ENCODE measurements at regions not wholly inside any gene's neighbourhood (a gene's known extent, or its start where the extent isn't known, plus 50 kb on each side); places are given as distances from the start of the nearest gene placed in this dataset.
"Not testable (repeated sequence)": the region's sequence is repeated elsewhere in the genome, so short reads cannot be mapped to it uniquely, and the experiment has no call there.

GRCh38 chr4:107470173-107470572 is 249.9 kb downstream of the PAPSS1 start:
- no peak for DNase-seq (ENCODE audit: low spot score)
- ATAC-seq = no peak

GRCh38 chr4:107468812-107469211 is 251.2 kb downstream of the PAPSS1 start:
- ATAC-seq (no peak), DNase-seq (ENCODE audit: low spot score) (no peak)

GRCh38 chr4:107468156-107468555 is 251.9 kb downstream of the PAPSS1 start:
- no peak for ATAC-seq
- DNase-seq (ENCODE audit: low spot score) = no peak

- no peak for ATAC-seq
- no peak for DNase-seq (ENCODE audit: low spot score)
Measured at GRCh38 chr4:107467461-107467860, 252.6 kb downstream of the PAPSS1 start.

- DNase-seq (ENCODE audit: low spot score) = no peak
- ATAC-seq = no peak
Measured at GRCh38 chr4:107458194-107458593, 261.8 kb downstream of the PAPSS1 start.

GRCh38 chr4:107453987-107454386 is 266.0 kb downstream of the PAPSS1 start:
- no peak for ATAC-seq
- no peak for DNase-seq (ENCODE audit: low spot score)

GRCh38 chr4:107452717-107453630 is 267.1 kb downstream of the PAPSS1 start:
- ATAC-seq (no peak), DNase-seq (ENCODE audit: low spot score) (no peak)

GRCh38 chr4:107449611-107450369 is 270.2 kb downstream of the PAPSS1 start:
- DNase-seq (ENCODE audit: low spot score) (no peak), ATAC-seq (no peak)

GRCh38 chr4:107442538-107443111 is 277.4 kb downstream of the PAPSS1 start:
- DNase-seq (ENCODE audit: low spot score) (no peak), ATAC-seq (no peak)

GRCh38 chr4:107439401-107439800 is 280.6 kb downstream of the PAPSS1 start:
- DNase-seq (ENCODE audit: low spot score) (no peak), ATAC-seq (no peak)

GRCh38 chr4:107436471-107436870 is 283.6 kb downstream of the PAPSS1 start:
- ATAC-seq; DNase-seq (ENCODE audit: low spot score): not testable (repeated sequence)

- no peak for DNase-seq (ENCODE audit: low spot score)
- ATAC-seq = no peak
Measured at GRCh38 chr4:107432451-107432850, 287.6 kb downstream of the PAPSS1 start.

GRCh38 chr4:107423677-107424405 is 296.2 kb downstream of the PAPSS1 start:
- ATAC-seq (no peak), DNase-seq (ENCODE audit: low spot score) (no peak)

GRCh38 chr4:107419536-107419935 is 300.5 kb downstream of the PAPSS1 start:
- not testable (repeated sequence) for DNase-seq (ENCODE audit: low spot score); ATAC-seq

GRCh38 chr4:107419052-107419451 is 301.0 kb downstream of the PAPSS1 start:
- DNase-seq (ENCODE audit: low spot score) (no peak), ATAC-seq (no peak)

- not testable (repeated sequence) for DNase-seq (ENCODE audit: low spot score); ATAC-seq
Measured at GRCh38 chr4:107415490-107415889, 304.5 kb downstream of the PAPSS1 start.

- not testable (repeated sequence) for DNase-seq (ENCODE audit: low spot score); ATAC-seq
Measured at GRCh38 chr4:107409872-107410271, 310.2 kb downstream of the PAPSS1 start.

GRCh38 chr4:107408968-107409367 is 311.1 kb downstream of the PAPSS1 start:
- ATAC-seq (no peak), DNase-seq (ENCODE audit: low spot score) (no peak)

GRCh38 chr4:107404591-107405300 is 315.3 kb downstream of the PAPSS1 start:
- no peak for ATAC-seq
- DNase-seq (ENCODE audit: low spot score) = no peak

- ATAC-seq = no peak
- no peak for DNase-seq (ENCODE audit: low spot score)
Measured at GRCh38 chr4:107402291-107402690, 317.7 kb downstream of the PAPSS1 start.

Measured in left lobe of liver (tissue), 2 donors.